ENCODE measurements at regions not wholly inside any gene's neighbourhood (a gene's known extent, or its start where the extent isn't known, plus 50 kb on each side); places are given as distances from the start of the nearest gene placed in this dataset.

DNA sequence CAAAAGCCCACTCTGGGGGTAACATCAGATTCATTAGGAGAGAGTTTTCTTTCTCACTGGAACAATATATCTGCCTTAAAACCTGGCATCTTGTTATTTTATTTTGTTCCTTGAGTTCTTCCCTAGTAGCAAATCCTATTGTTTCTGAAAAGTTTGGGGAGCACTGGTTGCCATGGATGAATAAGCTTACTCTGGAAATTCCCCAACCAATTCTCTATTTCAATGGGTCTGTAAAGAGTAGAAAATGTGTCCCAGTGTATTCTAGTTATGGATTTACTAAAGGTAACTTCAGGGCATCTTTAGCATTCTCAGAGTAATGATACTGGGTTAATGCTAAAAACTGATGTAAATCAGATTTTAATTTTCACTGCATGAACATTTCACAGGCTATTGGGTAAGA lies 94.2 kb upstream of the S1PR3 start:
- Histone ChIP-seq H3K4me3 (ENCODE audit: low read length in 3 of 3) (no peak overlapping the region), H3K4me1 (ENCODE audit: control insufficient read depth in 2 of 3, insufficient read depth in 2 of 3, low read depth in 1 of 3, low read length in 3 of 3) (no peaks in the 10 kb centered on the region), H3K9ac (ENCODE audit: low read length in 3 of 3) (no peak overlapping the region), H3K27me3 (ENCODE audit: control insufficient read depth, insufficient read depth, low read length) (no peaks in the 10 kb centered on the region), H3K36me3 (ENCODE audit: control insufficient read depth in 2 of 3, insufficient read depth in 3 of 3, low read length in 3 of 3) (no peaks in the 10 kb centered on the region), H3K27ac (ENCODE audit: low read depth in 2 of 2, low read length in 2 of 2) (no peak overlapping the region), H3K9me3 (ENCODE audit: control insufficient read depth in 2 of 3, insufficient read depth in 1 of 3, low read length in 3 of 3) (no peaks in the 10 kb centered on the region)
- FAIRE-seq (no peak), DNase-seq (no peak)
- TF ChIP-seq, protein P1, sequence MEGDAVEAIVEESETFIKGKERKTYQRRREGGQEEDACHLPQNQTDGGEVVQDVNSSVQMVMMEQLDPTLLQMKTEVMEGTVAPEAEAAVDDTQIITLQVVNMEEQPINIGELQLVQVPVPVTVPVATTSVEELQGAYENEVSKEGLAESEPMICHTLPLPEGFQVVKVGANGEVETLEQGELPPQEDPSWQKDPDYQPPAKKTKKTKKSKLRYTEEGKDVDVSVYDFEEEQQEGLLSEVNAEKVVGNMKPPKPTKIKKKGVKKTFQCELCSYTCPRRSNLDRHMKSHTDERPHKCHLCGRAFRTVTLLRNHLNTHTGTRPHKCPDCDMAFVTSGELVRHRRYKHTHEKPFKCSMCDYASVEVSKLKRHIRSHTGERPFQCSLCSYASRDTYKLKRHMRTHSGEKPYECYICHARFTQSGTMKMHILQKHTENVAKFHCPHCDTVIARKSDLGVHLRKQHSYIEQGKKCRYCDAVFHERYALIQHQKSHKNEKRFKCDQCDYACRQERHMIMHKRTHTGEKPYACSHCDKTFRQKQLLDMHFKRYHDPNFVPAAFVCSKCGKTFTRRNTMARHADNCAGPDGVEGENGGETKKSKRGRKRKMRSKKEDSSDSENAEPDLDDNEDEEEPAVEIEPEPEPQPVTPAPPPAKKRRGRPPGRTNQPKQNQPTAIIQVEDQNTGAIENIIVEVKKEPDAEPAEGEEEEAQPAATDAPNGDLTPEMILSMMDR (IDR thresholded peaks at IDR 0.05; ENCODE audit: borderline replicate concordance, extremely low read depth, insufficient read depth) = no peak
- intact Hi-C loops (cut with DNase I) = no loop called here

DNA sequence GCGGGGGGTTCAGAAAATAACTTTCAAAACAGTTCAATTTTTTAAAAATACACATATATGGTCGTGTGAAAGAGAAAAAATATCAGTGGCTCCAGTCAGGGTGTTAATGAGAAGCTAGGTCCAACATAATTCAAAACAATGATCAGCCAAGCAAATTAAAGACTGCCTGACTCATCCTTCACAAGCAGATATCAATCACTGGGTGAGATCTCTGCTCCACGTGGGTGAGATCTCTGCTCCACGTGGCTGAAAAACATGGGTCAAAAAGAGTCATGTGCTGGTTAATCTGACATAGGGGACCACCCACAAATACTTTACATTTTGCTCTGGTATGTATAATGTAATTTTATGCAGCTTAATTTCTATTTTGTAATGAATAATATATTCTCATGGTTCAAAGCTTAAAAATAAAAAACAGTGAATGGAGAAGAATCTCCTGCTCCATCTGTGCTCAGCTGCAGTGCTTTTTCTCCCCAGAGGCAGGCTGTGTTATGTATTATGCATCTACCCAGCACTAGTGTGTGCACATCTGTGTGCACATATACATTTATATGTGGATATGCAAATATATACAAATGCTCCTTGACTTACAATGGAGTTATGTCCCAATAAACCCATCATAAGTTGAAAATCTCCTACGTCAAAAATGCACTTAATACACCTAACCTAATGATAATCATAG lies 93.1 kb upstream of the S1PR3 start:
- no peak overlapping the region for H3K27ac ChIP-seq (ENCODE audit: low read depth in 2 of 2, low read length in 2 of 2)
- no peaks in the 10 kb centered on the region for H3K36me3 ChIP-seq (ENCODE audit: control insufficient read depth in 2 of 3, insufficient read depth in 3 of 3, low read length in 3 of 3)
- no peak overlapping the region for H3K4me3 ChIP-seq (ENCODE audit: low read length in 3 of 3)
- TF ChIP-seq, protein P1 (IDR thresholded peaks at IDR 0.05; ENCODE audit: borderline replicate concordance, extremely low read depth, insufficient read depth) = no peak
- no peaks in the 10 kb centered on the region for H3K4me1 ChIP-seq (ENCODE audit: control insufficient read depth in 2 of 3, insufficient read depth in 2 of 3, low read depth in 1 of 3, low read length in 3 of 3)
- H3K9me3 ChIP-seq (ENCODE audit: control insufficient read depth in 2 of 3, insufficient read depth in 1 of 3, low read length in 3 of 3) = no peaks in the 10 kb centered on the region
- no peak for FAIRE-seq
- H3K9ac ChIP-seq (ENCODE audit: low read length in 3 of 3) = no peak overlapping the region
- DNase-seq = peak in 1 of 5 donors; percentile 43
- intact Hi-C loops (cut with DNase I) = no loop called here
- no peaks in the 10 kb centered on the region for H3K27me3 ChIP-seq (ENCODE audit: control insufficient read depth, insufficient read depth, low read length)

DNA sequence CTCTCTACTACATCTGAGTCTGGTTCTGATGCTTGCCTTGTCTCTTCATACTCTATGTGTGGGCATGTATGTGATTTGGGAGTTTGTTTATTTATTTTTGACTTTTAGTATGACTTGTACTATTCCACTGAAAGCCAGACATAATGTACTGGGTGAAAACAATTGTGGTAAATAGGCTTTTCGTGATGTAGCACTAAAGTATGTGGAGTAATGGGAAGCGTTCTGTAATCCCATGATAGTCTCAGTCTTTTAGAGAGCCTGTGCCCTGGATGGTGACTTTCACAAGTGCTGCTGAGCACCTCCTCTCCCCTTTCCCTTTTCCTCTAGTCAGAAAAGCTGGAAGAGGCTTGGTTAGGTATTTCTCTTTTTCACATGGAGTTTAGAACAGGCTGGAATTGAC lies 85.8 kb upstream of the S1PR3 start:
- H3K27ac ChIP-seq (ENCODE audit: low read depth in 2 of 2, low read length in 2 of 2) = no peak overlapping the region
- H3K9ac ChIP-seq (ENCODE audit: low read length in 3 of 3) = no peak overlapping the region
- DNase-seq = no peak
- no peaks in the 10 kb centered on the region for H3K9me3 ChIP-seq (ENCODE audit: control insufficient read depth in 2 of 3, insufficient read depth in 1 of 3, low read length in 3 of 3)
- H3K27me3 ChIP-seq (ENCODE audit: control insufficient read depth, insufficient read depth, low read length) = no peaks in the 10 kb centered on the region
- H3K4me3 ChIP-seq (ENCODE audit: low read length in 3 of 3) = no peak overlapping the region
- H3K36me3 ChIP-seq (ENCODE audit: control insufficient read depth in 2 of 3, insufficient read depth in 3 of 3, low read length in 3 of 3) = no peaks in the 10 kb centered on the region
- FAIRE-seq = no peak
- H3K4me1 ChIP-seq (ENCODE audit: control insufficient read depth in 2 of 3, insufficient read depth in 2 of 3, low read depth in 1 of 3, low read length in 3 of 3) = no peaks in the 10 kb centered on the region
- intact Hi-C loops (cut with DNase I) = no loop called here
- TF ChIP-seq, protein P1 (IDR thresholded peaks at IDR 0.05; ENCODE audit: borderline replicate concordance, extremely low read depth, insufficient read depth) = no peak

DNA sequence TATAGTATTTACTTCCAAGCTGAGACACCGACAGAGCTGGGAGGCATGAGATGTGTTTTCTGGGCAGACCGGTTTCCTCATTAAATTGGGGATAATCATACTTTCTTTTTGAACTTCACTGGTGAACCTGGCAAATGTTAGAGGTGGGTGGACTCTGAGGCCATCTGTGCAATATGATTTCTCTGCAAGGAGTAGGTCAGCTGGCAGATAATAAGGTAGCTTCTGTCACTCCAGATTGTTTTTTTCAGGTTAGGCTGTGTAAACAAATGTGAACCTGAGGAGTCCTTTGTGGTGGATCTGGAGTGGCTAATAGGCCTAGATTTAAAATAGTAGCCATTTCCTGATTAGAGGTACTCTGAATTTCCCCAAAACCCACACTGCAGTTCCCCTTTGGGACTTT lies 75.4 kb upstream of the S1PR3 start:
- Histone ChIP-seq H3K27ac (ENCODE audit: low read depth in 2 of 2, low read length in 2 of 2) (no peak overlapping the region), H3K4me3 (ENCODE audit: low read length in 3 of 3) (no peak overlapping the region), H3K27me3 (ENCODE audit: control insufficient read depth, insufficient read depth, low read length) (no peaks in the 10 kb centered on the region), H3K36me3 (ENCODE audit: control insufficient read depth in 2 of 3, insufficient read depth in 3 of 3, low read length in 3 of 3) (no peaks in the 10 kb centered on the region), H3K4me1 (ENCODE audit: control insufficient read depth in 2 of 3, insufficient read depth in 2 of 3, low read depth in 1 of 3, low read length in 3 of 3) (no peaks in the 10 kb centered on the region), H3K9me3 (ENCODE audit: control insufficient read depth in 2 of 3, insufficient read depth in 1 of 3, low read length in 3 of 3) (peaks cover 0 to 3% (median 0%) of the 10 kb centered on the region in 3 donors), H3K9ac (ENCODE audit: low read length in 3 of 3) (no peak overlapping the region)
- intact Hi-C loops (cut with DNase I) = no loop called here
- FAIRE-seq (no peak), DNase-seq (no peak)
- TF ChIP-seq, protein P1 (IDR thresholded peaks at IDR 0.05; ENCODE audit: borderline replicate concordance, extremely low read depth, insufficient read depth) = no peak
